Hematopoietic multipotent progenitor cell (in vitro differentiated cells): ENCODE measurements at regions not wholly inside any gene's neighbourhood (a gene's known extent, or its start where the extent isn't known, plus 50 kb on each side); places are given as distances from the start of the nearest gene placed in this dataset.

ENCODE experiments used
- DNase-seq, 3 donors: peaks; one replicate each; pipeline ENCODE4 v3.0.0-alpha.2; 2011 to 2015; ENCODE audit warnings: low read depth in 2 of 3, low spot score in 2 of 3

DNA sequence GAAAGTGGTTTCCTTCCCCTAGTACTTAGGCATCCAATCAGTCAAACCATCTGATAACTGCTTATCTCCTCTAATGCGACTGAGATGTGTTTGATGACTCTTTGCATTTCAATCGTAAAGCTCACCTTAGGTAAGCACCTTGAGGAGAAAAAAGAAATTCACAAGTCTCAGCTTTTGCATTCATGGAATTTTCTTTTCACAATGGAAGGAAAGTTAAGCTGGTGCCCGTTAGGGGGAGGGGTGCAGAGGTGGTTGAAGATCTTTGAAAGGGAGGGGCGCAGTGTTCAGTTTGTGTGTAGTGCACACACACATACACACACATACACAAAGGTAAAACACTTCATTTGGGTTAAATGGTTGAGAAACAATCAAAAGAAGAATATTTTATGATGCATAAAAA, 87.1 kb upstream of the SALL4 start:
- no peak for DNase-seq

GRCh38 chr20:51888291-51888690, 86.0 kb upstream of the SALL4 start:
- no peak for DNase-seq

DNA sequence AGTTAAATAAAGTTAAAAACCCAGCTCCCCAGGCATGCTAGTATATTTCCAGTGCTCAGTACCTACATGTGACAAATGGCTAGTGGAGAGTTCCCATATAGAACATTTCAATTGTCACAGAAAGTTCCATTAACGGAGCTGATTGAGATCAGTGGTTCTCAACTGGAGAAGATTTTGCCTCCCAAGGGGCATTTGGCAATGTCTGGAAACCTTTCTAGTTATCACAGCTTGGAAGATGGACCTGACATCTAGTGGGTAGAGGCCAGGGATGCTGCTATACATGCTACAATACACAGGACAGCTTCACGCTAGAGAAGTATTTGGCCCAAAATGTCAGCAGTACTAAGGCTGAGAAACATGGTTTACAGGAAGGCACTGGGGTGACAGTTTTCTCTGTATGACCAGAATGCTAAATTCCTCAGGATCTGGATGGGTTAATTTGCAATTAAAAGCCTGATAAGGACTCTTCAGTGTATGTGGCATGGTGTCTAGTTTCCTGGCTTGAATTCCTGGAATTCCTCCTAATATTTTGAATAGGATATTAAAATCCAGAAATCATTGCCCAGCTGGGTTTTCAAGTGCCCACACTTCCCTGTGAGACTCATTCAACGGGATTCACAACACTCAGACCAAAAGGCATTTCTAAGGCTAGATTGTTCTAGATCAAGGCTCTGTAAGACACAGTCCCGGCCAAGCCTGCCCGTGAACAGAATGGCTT, 84.7 kb upstream of the SALL4 start:
- DNase-seq, result no peak

DNA sequence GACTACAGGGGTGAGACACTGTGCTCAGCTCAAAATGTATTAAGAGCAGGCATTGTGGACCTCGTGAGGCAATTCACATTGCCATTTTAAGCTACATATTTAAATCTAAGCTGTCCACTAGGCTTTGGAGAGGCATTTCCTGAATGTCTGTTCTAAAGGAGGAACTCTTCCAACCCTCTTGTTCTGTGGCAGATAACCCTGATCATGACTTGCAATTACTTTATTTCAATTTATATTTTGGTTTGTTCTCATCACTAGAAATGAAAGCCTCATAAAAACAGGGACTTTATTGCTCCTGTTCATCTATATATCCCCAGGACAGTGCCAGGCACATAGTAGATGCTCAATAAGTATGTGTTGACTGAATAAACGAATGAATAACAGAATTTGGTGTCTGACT, 84.0 kb upstream of the SALL4 start:
- no peak for DNase-seq

GRCh38 chr20:51884561-51884960, 82.2 kb upstream of the SALL4 start:
- DNase-seq, result no peak

- no peak for DNase-seq
Observed at GRCh38 chr20:51880188-51880587, 77.9 kb upstream of the SALL4 start.

- no peak for DNase-seq
Observed at GRCh38 chr20:51876313-51876940, 74.1 kb upstream of the SALL4 start.

DNA sequence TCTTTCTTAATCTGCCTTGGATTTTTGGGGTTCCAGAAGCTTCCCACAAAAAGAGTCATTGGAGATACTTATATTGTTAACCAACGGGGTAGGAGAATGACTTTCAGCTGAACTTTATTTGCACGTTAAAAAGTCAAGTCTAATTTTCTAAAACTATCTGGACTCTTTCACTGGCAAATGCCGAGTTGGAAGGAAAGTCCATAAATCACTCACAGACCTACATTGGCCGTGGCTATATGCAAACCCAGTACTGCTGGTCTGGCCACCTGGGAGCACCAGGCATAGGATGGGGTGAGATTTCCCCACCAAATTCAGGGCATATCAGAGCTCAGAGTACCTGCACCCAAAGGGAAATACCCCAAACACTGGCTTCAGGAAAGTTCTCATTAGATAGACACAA, 71.3 kb upstream of the SALL4 start:
- no peak for DNase-seq

GRCh38 chr20:51871943-51872342, 69.6 kb upstream of the SALL4 start:
- no peak for DNase-seq

GRCh38 chr20:51869002-51869401, 66.7 kb upstream of the SALL4 start:
- DNase-seq, result no peak

DNA sequence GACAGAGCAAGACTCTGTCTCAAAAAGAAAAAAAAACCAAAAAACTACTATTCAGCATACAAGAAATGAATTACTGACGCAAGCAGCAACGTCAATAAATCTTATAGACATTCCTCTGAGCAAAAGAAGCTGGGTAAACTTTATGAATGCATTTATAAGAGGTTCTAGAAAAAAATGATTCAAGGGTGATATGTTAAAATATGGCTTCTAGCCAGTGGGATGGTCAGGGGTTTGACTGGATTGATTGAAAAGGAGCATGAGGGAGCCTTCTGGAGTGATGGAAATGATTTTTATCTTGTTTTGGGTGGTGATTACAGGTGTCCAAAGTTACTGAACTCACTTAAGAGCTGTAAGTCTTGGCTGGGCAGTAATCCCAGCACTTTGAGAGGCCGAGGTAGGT, 64.9 kb upstream of the SALL4 start:
- DNase-seq, result no peak

DNA sequence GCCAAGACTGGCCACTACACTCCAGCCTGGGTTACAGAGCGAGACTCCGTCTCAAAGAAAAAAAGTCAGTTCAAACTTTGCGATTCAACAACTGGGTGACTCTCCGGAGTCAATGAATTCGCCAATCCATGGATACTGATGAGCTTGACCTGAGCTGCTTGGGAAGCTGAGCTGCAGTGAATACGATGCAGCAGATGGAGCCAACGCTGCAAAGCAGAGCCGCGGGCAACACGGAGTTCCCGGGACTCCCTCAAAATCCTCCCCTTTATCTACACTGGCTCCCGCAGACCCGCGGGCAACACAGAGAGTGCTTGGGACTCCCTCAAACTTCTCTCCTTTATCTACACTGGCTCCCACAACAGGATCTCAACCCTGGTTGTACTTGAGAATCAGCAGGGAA, 62.6 kb upstream of the SALL4 start:
- no peak for DNase-seq

GRCh38 chr20:51862796-51863195, 60.5 kb upstream of the SALL4 start:
- no peak for DNase-seq

- DNase-seq, result no peak
Observed at GRCh38 chr20:51861726-51862466, 59.6 kb upstream of the SALL4 start.

- DNase-seq, result no peak
Observed at GRCh38 chr20:51860111-51860882, 58.0 kb upstream of the SALL4 start.

GRCh38 chr20:51856432-51856831, 54.1 kb upstream of the SALL4 start:
- no peak for DNase-seq

- no peak for DNase-seq
Observed at GRCh38 chr20:51854921-51855320, 52.6 kb upstream of the SALL4 start.
